ENCODE measurements at regions not wholly inside any gene's neighbourhood (a gene's known extent, or its start where the extent isn't known, plus 50 kb on each side); places are given as distances from the start of the nearest gene placed in this dataset.

GRCh38 chr11:116112087-116112935 is 608.1 kb upstream of the CADM1 start:
- DNase-seq (ENCODE audit: low spot score) (no peak), ATAC-seq (no peak)
- peaks cover 4% of the 10 kb centered on the region; the same call in 2 of the 3 replicates for H3K36me3 Mint-ChIP-seq (ENCODE audit: low read depth)
- H3K4me2 ChIP-seq: no peak overlapping the region
- peaks cover 56% of the 10 kb centered on the region for H3K27me3 Mint-ChIP-seq (ENCODE audit: insufficient read depth, low read depth, poor library complexity)
- H3K4me1 ChIP-seq (ENCODE audit: insufficient read depth): peaks cover 4% of the 10 kb centered on the region; the same call in 1 of the 2 replicates
- peaks cover 12% of the 10 kb centered on the region for H3K9me3 Mint-ChIP-seq
- H3K27me3 ChIP-seq (ENCODE audit: insufficient read depth): peaks cover 37% of the 10 kb centered on the region
- H3K79me2 ChIP-seq (replicated peaks; ENCODE audit: insufficient read depth): no peaks in the 10 kb centered on the region
- TF ChIP-seq REST (IDR thresholded peaks at IDR 0.05; ENCODE audit: unreplicated experiment): no peak
- TF ChIP-seq ZNF114 (CRISPR knock-in tag; IDR thresholded peaks at IDR 0.05): no peak
- TF ChIP-seq NANOG (IDR thresholded peaks at IDR 0.05; ENCODE audit: borderline replicate concordance): no peak
- no peak for TF ChIP-seq STAT1 (IDR thresholded peaks at IDR 0.05; ENCODE audit: unreplicated experiment)
- TF ChIP-seq POLR2AphosphoS5 (IDR thresholded peaks at IDR 0.05; ENCODE audit: low read depth): no peak
- no peak for TF ChIP-seq ETS1 (IDR thresholded peaks at IDR 0.05)
- no peak for TF ChIP-seq ZNF462 (CRISPR knock-in tag; IDR thresholded peaks at IDR 0.05)
- no peak for TF ChIP-seq JUNB (IDR thresholded peaks at IDR 0.05; ENCODE audit: unreplicated experiment)
- TF ChIP-seq, protein P1, sequence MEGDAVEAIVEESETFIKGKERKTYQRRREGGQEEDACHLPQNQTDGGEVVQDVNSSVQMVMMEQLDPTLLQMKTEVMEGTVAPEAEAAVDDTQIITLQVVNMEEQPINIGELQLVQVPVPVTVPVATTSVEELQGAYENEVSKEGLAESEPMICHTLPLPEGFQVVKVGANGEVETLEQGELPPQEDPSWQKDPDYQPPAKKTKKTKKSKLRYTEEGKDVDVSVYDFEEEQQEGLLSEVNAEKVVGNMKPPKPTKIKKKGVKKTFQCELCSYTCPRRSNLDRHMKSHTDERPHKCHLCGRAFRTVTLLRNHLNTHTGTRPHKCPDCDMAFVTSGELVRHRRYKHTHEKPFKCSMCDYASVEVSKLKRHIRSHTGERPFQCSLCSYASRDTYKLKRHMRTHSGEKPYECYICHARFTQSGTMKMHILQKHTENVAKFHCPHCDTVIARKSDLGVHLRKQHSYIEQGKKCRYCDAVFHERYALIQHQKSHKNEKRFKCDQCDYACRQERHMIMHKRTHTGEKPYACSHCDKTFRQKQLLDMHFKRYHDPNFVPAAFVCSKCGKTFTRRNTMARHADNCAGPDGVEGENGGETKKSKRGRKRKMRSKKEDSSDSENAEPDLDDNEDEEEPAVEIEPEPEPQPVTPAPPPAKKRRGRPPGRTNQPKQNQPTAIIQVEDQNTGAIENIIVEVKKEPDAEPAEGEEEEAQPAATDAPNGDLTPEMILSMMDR (conservative IDR thresholded peaks at IDR 0.05; ENCODE audit: low read depth in 2 of 2): no peak
- no peak for TF ChIP-seq EZH2 (IDR thresholded peaks at IDR 0.05; ENCODE audit: low read depth, unreplicated experiment)
- TF ChIP-seq EZH2phosphoT487 (IDR thresholded peaks at IDR 0.05; ENCODE audit: unreplicated experiment): no peak
- TF ChIP-seq CREB1 (CRISPR knock-in tag; IDR thresholded peaks at IDR 0.05; ENCODE audit: low read depth): no peak
- TF ChIP-seq ZNF331 (CRISPR knock-in tag; IDR thresholded peaks at IDR 0.05; ENCODE audit: low read depth): no peak
- no peak overlapping the region for H3K4me3 Mint-ChIP-seq
- H3K4me1 Mint-ChIP-seq: peaks cover 7% of the 10 kb centered on the region
- H4K20me1 ChIP-seq (replicated peaks; ENCODE audit: insufficient read depth): no peaks in the 10 kb centered on the region
- no peak overlapping the region for H3K4me3 ChIP-seq
- no peaks in the 10 kb centered on the region for H3K36me3 ChIP-seq (ENCODE audit: insufficient read depth)
- no peak overlapping the region for H3K27ac Mint-ChIP-seq
- H2AFZ ChIP-seq: no peak overlapping the region
- no peaks in the 10 kb centered on the region for H3K9me2 ChIP-seq (ENCODE audit: insufficient read depth)
- H3F3A ChIP-seq (replicated peaks; ENCODE audit: low read depth): no peaks in the 10 kb centered on the region
- H3K27ac ChIP-seq (ENCODE audit: low read depth): no peak overlapping the region
